Body of pancreas (tissue), 4 donors: ENCODE measurements at regions not wholly inside any gene's neighbourhood (a gene's known extent, or its start where the extent isn't known, plus 50 kb on each side); places are given as distances from the start of the nearest gene placed in this dataset.
"Not testable (repeated sequence)": the region's sequence is repeated elsewhere in the genome, so short reads cannot be mapped to it uniquely, and the experiment has no call there.

ENCODE experiments used
- ATAC-seq: fragments of 150-250 bp; one replicate; pipeline ENCODE4 v1.9.1; 2016
- DNase-seq, 4 donors: peaks; one replicate each; pipeline ENCODE4 v3.0.0-alpha.2; 2019
- H3K27ac ChIP-seq, 4 donors: fragments of 200-600 bp; sonication (generic); 1 replicate in 3 of 4; 2 replicates in 1 of 4; pipeline versions ENCODE4 v1.5.1 to v1.6.1; 2016 to 2019; ENCODE audit warnings: mild to moderate bottlenecking in 1 of 4, mixed read lengths in 1 of 4, moderate library complexity in 1 of 4
- H3K27me3 ChIP-seq, 2 donors: fragments of 200-600 bp; sonication (generic); one replicate each; pipeline ENCODE4 v1.6.0; 2016; ENCODE audit warnings: mild to moderate bottlenecking in 1 of 2
- H3K36me3 ChIP-seq, 2 donors: fragments of 200-600 bp; sonication (generic); replicated peaks in 1 of 2; 2 replicates each; pipeline ENCODE4 v1.5.1; 2016; ENCODE audit warnings: low read depth in 2 of 2; ENCODE audit not compliant: insufficient read depth in 1 of 2
- H3K4me1 ChIP-seq: fragments of 200-600 bp; sonication (generic); one replicate; pipeline ENCODE4 v1.6.0; 2016
- H3K4me3 ChIP-seq, 2 donors: fragments of 200-600 bp; sonication (generic); 1 replicate in 1 of 2; 2 replicates in 1 of 2; pipeline ENCODE4 v1.5.1; 2016 to 2019
- H3K9me3 ChIP-seq, 3 donors: fragments of 200-600 bp; sonication (generic); 1 replicate in 2 of 3; 2 replicates in 1 of 3; pipeline ENCODE4 v1.5.1; 2016
- WGBS, 2 donors: methylation state at CpG; one replicate each; pipeline ENCODE4 v1.1.5; 2017; 5-methylcytosine and 5-hydroxymethylcytosine counted together
- intact Hi-C: fragments of 100-400 bp; cut with DNase I; formaldehyde crosslinking; loops from one replicate; pipeline ENCODE4 v1.15.1; 2023

DNA sequence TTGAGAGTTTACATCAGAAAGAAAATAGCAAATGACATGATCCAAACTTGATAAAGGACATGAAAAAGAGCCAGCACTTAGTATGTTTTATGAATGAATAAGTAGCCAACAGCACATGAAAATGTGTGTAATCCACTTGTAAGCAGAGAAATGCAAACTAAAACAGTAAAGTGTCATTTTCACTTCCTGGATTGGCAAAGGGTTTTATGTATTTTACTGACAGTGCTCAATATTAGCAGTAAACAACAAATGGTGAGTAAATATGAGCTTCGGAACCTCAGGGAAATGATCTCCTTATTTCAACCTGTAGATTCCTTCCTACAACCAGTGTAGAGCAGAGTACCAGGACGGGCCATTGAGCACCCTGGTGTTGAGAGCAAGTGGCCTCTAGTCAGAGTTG lies 153.8 kb upstream of the PDCD2 start:
- H3K4me3 ChIP-seq, DNase-seq, H3K4me1 ChIP-seq, H3K9me3 ChIP-seq, H3K27ac ChIP-seq, ATAC-seq, intact Hi-C loops, H3K36me3 ChIP-seq, H3K27me3 ChIP-seq: not testable (repeated sequence)
- WGBS, 2 donors: no CpG with 5 or more reads among the region's 2 CpGs

DNA sequence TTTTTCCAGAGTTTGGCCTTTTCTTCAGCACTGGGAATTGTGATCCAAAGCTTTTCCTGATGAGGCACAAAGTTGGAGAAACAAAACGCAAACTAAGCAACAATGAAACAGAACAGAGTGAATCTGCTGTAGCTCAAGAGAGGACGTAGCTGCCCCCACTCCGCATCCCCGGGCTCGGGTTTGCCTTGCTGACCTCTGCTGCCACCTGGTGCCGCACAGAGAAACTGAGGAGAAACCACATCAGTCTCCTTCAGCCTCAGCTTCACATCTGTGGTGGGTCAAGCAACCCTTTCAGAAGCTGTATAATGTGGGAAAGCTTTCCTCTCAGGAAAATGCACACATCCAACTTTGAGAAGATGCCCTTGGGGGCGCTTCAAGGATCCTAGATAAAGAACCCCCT lies 151.9 kb upstream of the PDCD2 start:
- H3K4me3 ChIP-seq, H3K9me3 ChIP-seq, H3K4me1 ChIP-seq, intact Hi-C loops, ATAC-seq, H3K36me3 ChIP-seq, DNase-seq, H3K27ac ChIP-seq, H3K27me3 ChIP-seq: not testable (repeated sequence)
- WGBS, 2 donors: 9% methylated on average over 1 of the region's 7 CpGs; no CpG with 5 or more reads in 1 of the 2 donors

DNA sequence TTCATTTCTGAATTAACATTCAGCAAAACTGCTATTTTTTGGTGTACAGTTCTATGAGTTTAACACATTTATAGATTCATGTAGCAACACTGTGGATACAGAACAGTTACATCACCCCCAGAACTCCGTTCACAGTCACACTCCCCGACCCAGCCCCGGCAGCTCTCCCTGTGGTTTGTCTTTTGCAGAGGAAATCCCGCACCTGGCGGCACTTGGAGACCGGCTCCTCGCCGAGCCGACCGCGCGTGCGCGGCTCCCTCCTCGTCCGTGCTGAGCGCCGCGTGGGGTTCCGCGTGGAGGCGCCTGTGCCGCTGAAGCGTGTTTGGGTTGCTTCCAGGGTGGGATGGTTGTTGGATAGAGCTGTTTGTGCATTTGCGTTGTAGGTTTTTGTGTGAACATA lies 132.6 kb upstream of the PDCD2 start:
- H3K4me3 ChIP-seq, H3K4me1 ChIP-seq, intact Hi-C loops, H3K27ac ChIP-seq, H3K27me3 ChIP-seq, H3K36me3 ChIP-seq, DNase-seq, H3K9me3 ChIP-seq, ATAC-seq: not testable (repeated sequence)
- no CpG with 5 or more reads among the region's 25 CpGs for WGBS, 2 donors

DNA sequence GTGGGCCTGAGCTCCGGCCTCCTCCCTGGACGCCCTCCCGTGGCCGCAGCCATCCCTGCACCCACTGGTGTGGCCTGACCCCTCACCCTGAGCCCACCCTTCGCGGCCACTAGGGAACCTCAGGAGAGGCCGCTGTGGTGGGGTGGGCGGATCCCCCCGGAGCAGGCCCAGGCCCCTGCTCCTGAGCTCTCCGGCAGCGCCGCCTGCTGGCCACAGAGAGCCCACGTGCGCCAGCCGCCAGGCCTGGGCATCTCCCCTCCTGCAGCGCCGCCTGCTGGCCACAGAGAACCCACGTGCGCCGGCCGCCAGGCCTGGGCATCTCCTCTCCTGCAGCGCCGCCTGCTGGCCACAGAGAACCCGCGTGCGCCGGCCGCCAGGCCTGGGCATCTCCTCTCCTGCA lies 128.3 kb upstream of the PDCD2 start:
- WGBS, 2 donors: no CpG with 5 or more reads among the region's 28 CpGs

DNA sequence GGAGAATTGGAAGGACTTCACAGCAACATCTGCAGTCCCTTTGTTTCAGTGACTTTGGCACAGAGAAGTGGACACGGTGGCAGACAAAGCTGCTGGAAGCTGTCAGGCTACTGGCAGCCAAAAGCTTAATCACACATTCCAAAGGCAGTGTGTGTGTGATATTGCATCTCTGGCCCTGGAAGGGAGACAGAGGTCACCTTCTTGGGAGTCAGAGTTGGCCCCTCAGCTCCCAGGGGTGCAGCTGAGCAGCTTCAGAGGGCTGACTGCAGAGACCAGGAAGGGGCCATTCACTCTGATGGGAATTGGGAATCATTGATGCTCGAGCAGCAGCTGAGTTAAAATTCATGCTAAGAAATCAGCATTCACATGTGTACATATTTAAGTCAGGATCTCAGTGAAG lies 115.7 kb upstream of the PDCD2 start:
- no CpG with 5 or more reads among the region's 2 CpGs for WGBS, 2 donors
- ATAC-seq, H3K27ac ChIP-seq, H3K4me3 ChIP-seq, H3K27me3 ChIP-seq, intact Hi-C loops, H3K9me3 ChIP-seq, H3K4me1 ChIP-seq, H3K36me3 ChIP-seq: not testable (repeated sequence)
- DNase-seq: peak in 1 of 4 donors; percentile 2

More for the DNA sequence above, 128.3 kb upstream of the PDCD2 start:
- DNase-seq, H3K27me3 ChIP-seq, intact Hi-C loops, H3K4me1 ChIP-seq, H3K4me3 ChIP-seq, H3K27ac ChIP-seq, ATAC-seq, H3K9me3 ChIP-seq, H3K36me3 ChIP-seq: not testable (repeated sequence)
